ENCODE measurements at regions not wholly inside any gene's neighbourhood (a gene's known extent, or its start where the extent isn't known, plus 50 kb on each side); places are given as distances from the start of the nearest gene placed in this dataset.
A peak's percentile ranks its signal among the peaks of the same experiment; 100 is the strongest.
"Not testable (repeated sequence)": the region's sequence is repeated elsewhere in the genome, so short reads cannot be mapped to it uniquely, and the experiment has no call there.

GRCh38 chr4:94015956-94016355, 187.4 kb downstream of the ATOH1 start:
- no peak for DNase-seq

- no peak for DNase-seq
Observed at GRCh38 chr4:94032754-94033153, 174.9 kb upstream of the SMARCAD1 start.

- no peak for DNase-seq
Observed at GRCh38 chr4:94036964-94037363, 170.7 kb upstream of the SMARCAD1 start.

GRCh38 chr4:94038195-94038594, 169.5 kb upstream of the SMARCAD1 start:
- DNase-seq, result no peak

- DNase-seq, result no peak
Observed at GRCh38 chr4:94039226-94039625, 168.4 kb upstream of the SMARCAD1 start.

- DNase-seq, result not testable (repeated sequence)
Observed at GRCh38 chr4:94044471-94044870, 163.2 kb upstream of the SMARCAD1 start.

- DNase-seq, result no peak
Observed at GRCh38 chr4:94063084-94063483, 144.6 kb upstream of the SMARCAD1 start.

- DNase-seq, result no peak
Observed at GRCh38 chr4:94068753-94069719, 138.6 kb upstream of the SMARCAD1 start.

GRCh38 chr4:94076498-94076897, 131.2 kb upstream of the SMARCAD1 start:
- DNase-seq, result no peak

- no peak for DNase-seq
Observed at GRCh38 chr4:94084155-94084554, 123.5 kb upstream of the SMARCAD1 start.

GRCh38 chr4:94099141-94099540, 108.5 kb upstream of the SMARCAD1 start:
- not testable (repeated sequence) for DNase-seq

- no peak for DNase-seq
Observed at GRCh38 chr4:94112644-94113043, 95.0 kb upstream of the SMARCAD1 start.

- no peak for DNase-seq
Observed at GRCh38 chr4:94115687-94116086, 92.0 kb upstream of the SMARCAD1 start.

GRCh38 chr4:94116842-94117241, 90.8 kb upstream of the SMARCAD1 start:
- no peak for DNase-seq

- no peak for DNase-seq
Observed at GRCh38 chr4:94126669-94127068, 81.0 kb upstream of the SMARCAD1 start.

- DNase-seq, result peak; percentile 54
Observed at GRCh38 chr4:94127707-94128328, 79.8 kb upstream of the SMARCAD1 start.

GRCh38 chr4:94131212-94131611, 76.5 kb upstream of the SMARCAD1 start:
- DNase-seq, result no peak

GRCh38 chr4:94135701-94136100, 72.0 kb upstream of the SMARCAD1 start:
- DNase-seq, result no peak

- DNase-seq, result no peak
Observed at GRCh38 chr4:94139931-94140612, 67.6 kb upstream of the SMARCAD1 start.

GRCh38 chr4:94141001-94141400, 66.7 kb upstream of the SMARCAD1 start:
- no peak for DNase-seq

- not testable (repeated sequence) for DNase-seq
Observed at GRCh38 chr4:94148052-94148451, 59.6 kb upstream of the SMARCAD1 start.

GRCh38 chr4:94152466-94152865, 55.2 kb upstream of the SMARCAD1 start:
- no peak for DNase-seq

GRCh38 chr4:94155404-94155803, 52.3 kb upstream of the SMARCAD1 start:
- not testable (repeated sequence) for DNase-seq
